Inflammatory macrophage treated with lipopolysaccharide for 1 hour (primary cell): ENCODE measurements at regions not wholly inside any gene's neighbourhood (a gene's known extent, or its start where the extent isn't known, plus 50 kb on each side); places are given as distances from the start of the nearest gene placed in this dataset.
"Not testable (repeated sequence)": the region's sequence is repeated elsewhere in the genome, so short reads cannot be mapped to it uniquely, and the experiment has no call there.

Experiments used
- DNase-seq, 2 donors: peaks; one replicate each; pipeline ENCODE4 v3.0.0-alpha.2; 2020 to 2022

DNA sequence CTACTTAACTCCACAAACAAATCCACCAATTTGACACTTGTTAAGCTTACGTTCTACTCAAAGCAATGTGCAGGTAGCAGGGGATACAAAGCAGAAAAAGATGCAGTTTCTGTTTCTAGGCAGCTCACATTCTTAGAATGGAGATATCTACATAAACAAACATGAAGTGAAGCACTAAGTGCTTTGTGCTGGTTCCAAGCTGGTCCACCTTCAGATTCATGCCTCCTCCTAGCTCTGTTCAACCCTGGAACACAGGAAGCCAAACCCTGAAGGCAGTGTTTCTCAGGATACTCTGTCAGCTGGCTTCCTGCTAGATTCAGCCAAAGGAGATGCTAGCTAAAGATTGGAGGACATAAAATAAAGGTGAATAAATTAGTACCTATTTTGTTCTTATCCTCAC lies 55.3 kb upstream of the NOL4 start:
- DNase-seq, result no peak

GRCh38 chr18:34280653-34281052 lies 55.9 kb upstream of the NOL4 start:
- DNase-seq, result no peak

GRCh38 chr18:34281290-34281689 lies 56.6 kb upstream of the NOL4 start:
- DNase-seq, result no peak

DNA sequence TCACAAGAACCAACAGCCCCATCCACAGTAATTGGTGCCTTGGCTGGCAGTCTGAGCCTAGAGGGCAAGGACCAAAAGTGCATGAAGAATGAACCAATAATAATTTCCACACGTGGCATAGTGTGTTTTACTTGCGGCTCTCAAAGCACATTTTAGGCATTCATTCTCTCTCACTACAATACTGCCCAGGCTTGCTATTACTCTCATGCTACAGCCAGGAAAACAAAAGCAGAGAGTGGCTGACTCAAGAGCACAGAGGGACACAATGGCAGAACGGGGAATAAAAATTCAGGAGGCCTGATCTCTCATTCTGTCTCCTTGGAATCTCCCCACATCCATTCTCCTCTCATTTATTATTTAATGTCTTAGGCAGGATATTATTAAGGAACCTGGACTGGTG lies 57.0 kb upstream of the NOL4 start:
- DNase-seq, result no peak

- no peak for DNase-seq
Measured at GRCh38 chr18:34283506-34283905, 58.8 kb upstream of the NOL4 start.

GRCh38 chr18:34287825-34288224 lies 63.1 kb upstream of the NOL4 start:
- no peak for DNase-seq

- no peak for DNase-seq
Measured at GRCh38 chr18:34292594-34292993, 67.9 kb upstream of the NOL4 start.

DNA sequence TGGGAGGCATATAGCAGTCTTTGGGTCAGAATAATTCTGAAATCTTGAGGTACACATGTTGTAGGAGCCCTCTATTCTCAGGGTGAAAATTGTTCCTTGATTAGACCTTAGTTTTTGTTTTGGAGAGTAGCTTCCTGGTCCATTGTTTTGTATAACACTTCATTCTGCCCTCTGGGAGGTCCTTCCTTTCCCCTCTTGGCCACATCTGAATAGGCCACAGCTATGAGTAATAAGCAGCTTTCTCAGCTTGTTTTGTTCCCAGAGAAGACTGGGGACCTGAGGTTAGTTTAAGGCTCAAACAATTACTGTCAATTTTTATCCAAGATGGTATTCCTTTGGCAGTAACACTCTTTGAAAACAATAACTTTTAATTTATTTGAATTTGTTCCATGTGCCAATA lies 72.6 kb upstream of the NOL4 start:
- no peak for DNase-seq

DNA sequence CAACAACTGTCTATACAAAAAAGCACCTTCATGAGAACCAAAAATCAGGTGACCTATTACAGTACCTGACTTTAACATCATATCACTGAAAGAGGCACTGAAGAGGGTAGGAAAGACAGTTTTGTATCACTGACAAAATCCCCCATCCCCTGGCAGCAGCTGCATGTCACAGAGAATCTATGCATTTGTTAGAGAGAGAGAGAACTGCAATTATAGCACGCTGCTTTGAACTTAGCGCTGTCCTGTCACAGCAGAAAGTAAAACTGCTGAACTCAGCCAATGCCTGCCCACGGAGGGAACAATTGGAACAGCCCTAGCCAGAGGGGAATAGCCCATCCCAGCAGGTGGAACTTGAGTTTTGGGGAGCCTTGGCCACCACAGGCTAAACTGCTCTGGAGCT lies 75.1 kb upstream of the NOL4 start:
- DNase-seq, result no peak

DNA sequence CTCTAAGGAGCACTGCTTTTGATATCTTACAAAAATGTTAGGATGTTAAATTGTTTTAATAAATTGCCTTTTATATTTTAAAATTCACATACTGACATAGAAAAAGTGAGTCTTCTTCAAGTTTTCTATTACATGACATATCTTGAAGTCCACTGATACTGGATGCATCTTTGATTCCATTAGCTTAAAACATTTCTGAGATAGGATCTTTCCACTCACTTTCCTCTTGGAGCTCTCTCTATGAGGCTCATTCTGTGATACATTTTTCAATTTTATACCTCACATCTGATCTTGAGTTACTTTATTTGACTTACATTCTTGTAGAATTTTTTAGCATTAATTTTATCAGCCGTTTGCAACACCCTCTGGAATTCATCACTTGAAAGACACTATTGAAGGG lies 86.8 kb upstream of the NOL4 start:
- DNase-seq, result no peak

DNA sequence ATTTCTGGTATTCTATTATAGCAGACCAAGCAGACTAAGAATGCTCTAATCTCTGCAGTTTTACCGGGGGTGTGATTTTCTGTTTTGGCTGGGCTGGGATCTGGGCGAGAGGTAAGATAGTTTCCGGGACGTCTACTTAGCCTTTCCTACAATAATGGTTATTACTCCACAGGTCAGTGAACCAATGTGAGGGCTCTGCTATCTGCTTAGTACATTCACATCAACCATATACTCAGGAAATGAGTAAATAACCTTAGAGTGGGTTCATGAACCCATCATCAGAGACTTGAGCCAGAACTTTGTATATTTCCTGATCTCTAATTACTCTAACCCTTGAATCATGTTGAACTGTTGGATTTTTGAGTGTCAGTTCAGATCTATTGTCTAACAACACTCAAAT lies 90.1 kb upstream of the NOL4 start:
- no peak for DNase-seq

GRCh38 chr18:34315591-34316352 lies 91.1 kb upstream of the NOL4 start:
- no peak for DNase-seq

- DNase-seq, result no peak
Measured at GRCh38 chr18:34320267-34320666, 95.6 kb upstream of the NOL4 start.

DNA sequence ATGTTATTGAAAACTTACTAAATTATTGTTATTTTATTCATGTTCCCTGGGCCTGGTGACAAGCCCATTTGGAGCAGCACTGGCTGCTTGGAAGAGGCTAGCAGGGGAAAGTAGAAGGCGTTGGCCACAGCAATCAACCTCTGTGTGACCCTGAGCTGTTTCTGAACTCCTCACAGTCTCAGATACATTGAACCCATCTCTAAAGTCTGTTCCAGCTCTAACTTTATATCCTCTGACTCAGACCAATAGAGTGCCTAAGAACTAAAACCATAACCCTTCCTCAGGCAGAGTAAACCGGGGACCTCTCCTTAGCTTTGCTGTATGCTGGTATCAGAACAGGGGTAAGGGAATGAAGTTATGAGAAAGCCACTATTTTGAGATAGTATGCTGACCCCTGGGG lies 96.4 kb upstream of the NOL4 start:
- DNase-seq, result no peak

GRCh38 chr18:34322365-34323289 lies 97.9 kb upstream of the NOL4 start:
- peak; percentile 2 to 18 for DNase-seq

- DNase-seq, result no peak
Measured at GRCh38 chr18:34329840-34330239, 105.1 kb upstream of the NOL4 start.

DNA sequence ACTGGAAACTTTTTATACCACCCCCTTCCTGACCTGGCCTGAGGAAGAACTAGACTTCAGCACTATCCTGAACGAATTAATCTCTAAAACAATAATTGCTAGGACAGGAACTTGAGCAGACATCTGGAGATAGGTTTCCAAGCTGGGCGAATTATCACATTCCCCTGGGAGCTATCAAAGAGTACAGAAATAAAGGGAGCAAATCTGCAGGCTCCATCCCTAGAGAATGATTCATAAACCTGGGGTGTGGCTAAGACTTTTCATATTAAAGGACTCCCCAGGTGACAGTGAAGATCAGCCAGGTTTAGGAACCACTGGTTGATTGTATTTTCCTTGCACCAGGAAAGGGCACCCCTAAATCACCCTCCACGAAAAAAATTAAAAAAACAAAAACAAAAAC lies 105.6 kb upstream of the NOL4 start:
- DNase-seq, result no peak

DNA sequence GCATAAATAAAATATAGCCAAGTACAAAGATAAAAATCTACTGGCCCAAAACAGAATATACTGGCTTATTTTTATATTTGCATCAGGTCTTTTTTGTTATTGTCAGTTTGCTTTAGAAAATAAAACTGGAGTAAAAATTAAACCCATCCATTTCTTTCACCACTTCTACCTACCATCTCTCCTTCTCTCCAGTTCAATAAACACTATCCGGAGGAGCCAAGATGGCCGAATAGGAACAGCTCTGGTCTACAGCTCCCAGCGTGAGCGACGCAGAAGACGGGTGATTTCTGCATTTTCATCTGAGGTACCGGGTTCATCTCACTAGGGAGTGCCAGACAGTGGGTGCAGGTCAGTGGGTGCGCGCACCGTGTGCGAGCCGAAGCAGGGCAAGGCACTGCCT lies 106.2 kb upstream of the NOL4 start:
- DNase-seq, result not testable (repeated sequence)

DNA sequence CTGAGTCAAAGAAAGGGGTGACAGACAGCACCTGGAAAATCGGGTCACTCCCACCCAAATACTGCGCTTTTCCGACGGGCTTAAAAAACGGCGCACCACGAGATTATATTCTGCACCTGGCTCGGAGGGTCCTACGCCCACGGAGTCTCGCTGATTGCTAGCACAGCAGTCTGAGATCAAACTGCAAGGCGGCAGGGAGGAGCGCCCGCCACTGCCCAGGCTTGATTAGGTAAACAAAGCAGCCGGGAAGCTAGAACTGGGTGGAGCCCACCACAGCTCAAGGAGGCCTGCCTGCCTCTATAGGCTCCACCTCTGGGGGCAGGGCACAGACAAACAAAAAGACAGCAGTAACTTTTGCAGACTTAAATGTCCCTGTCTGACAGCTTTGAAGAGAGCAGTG lies 106.6 kb upstream of the NOL4 start:
- DNase-seq, result not testable (repeated sequence)

GRCh38 chr18:34339155-34339554 lies 114.4 kb upstream of the NOL4 start:
- no peak for DNase-seq

GRCh38 chr18:34342960-34343359 lies 118.2 kb upstream of the NOL4 start:
- DNase-seq, result no peak

DNA sequence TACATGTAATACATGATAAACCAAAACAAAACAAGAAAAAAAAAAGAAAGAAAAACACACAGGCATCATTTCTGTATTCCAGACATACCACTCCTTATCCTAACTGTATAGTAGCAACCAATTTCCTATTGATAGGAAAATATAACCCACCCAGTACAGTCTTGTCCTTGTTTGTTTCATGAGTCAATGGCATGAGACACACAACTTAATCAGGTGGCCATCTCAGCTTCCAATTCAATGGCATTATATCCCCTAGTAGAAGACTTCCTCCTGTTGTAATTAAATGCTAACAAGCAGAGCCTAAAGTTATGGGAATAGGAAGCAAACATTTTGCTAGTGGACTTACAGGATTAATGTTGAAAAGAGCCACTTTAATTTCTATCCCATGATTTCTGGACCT lies 121.0 kb upstream of the NOL4 start:
- DNase-seq, result no peak

GRCh38 chr18:34350778-34351177 lies 126.1 kb upstream of the NOL4 start:
- no peak for DNase-seq
